HepG2 (cell line): ENCODE measurements at regions not wholly inside any gene's neighbourhood (a gene's known extent, or its start where the extent isn't known, plus 50 kb on each side); places are given as distances from the start of the nearest gene placed in this dataset.

Experiments
- ATAC-seq: fragments of 200-7000 bp; cut with Tn5 transposase; 3 replicates; pipeline ENCODE4 v1.9.1; 2020; ENCODE audit warnings: mild to moderate bottlenecking, moderate library complexity
- BruUV-seq: library from RNA; stranded (reverse); fragments of 400-500 nt; replicated peaks from 2 replicates; lab custom pipeline; 2021; lab: Mats Ljungman, UMichigan
- CTCF ChIA-PET: fragments of 300-600 bp; formaldehyde crosslinking; extraction: SDS; loops from one replicate; lab custom pipeline; 2021; ENCODE audit warnings: low total read pairs, inconsistent platforms, low intra/inter-chr PET ratio; lab: Yijun Ruan, JAX
- POLR2A ChIA-PET: fragments of 350-600 bp; sonication (Branson Sonifier 250); formaldehyde crosslinking; loops from one replicate; lab custom pipeline; 2020; ENCODE audit warnings: antibody characterized with exemption, inconsistent platforms; lab: Yijun Ruan, JAX
- DNase-seq: peaks from one replicate; pipeline ENCODE4 v3.0.0-alpha.2; 2015; ENCODE audit warnings: low spot score
- FAIRE-seq: peaks from 3 replicates; lab custom pipeline; 2011; peaks lifted over from hg19 to GRCh38; lab: Jason Lieb, UNC
- H2AFZ ChIP-seq: one replicate; pipeline ENCODE4 v1.6.1; 2011; ENCODE audit warnings: low read length, inconsistent platforms
- H3K27ac ChIP-seq: fragments of 300-600 bp; 3 replicates; pipeline ENCODE4 v1.8.0; 2011; ENCODE audit warnings: mixed run types, mild to moderate bottlenecking, mixed read lengths, low read length, inconsistent platforms; ENCODE audit not compliant: insufficient read depth; ENCODE audit errors: extremely low read length
- H3K27me3 ChIP-seq, 2 experiments: fragments of 200-600 bp in 1 of 2; 2 replicates in 1 of 2; 3 replicates in 1 of 2; pipeline versions ENCODE4 v1.6.0 to v1.8.0; 2011; ENCODE audit warnings: low read length in 2 of 2, mild to moderate bottlenecking in 2 of 2, moderate library complexity in 2 of 2, inconsistent platforms in 1 of 2; ENCODE audit not compliant: insufficient read depth in 2 of 2, control insufficient read depth in 1 of 2
- H3K36me3 ChIP-seq, 2 experiments: fragments of 200-600 bp in 1 of 2; replicated peaks in 1 of 2; 2 replicates in 1 of 2; 3 replicates in 1 of 2; pipeline versions ENCODE4 v1.5.1 to v1.8.0; 2011; ENCODE audit warnings: low read length in 2 of 2, inconsistent platforms in 1 of 2; ENCODE audit not compliant: insufficient read depth in 2 of 2, control insufficient read depth in 1 of 2
- H3K4me1 ChIP-seq: 2 replicates; pipeline ENCODE4 v1.5.1; 2012; ENCODE audit warnings: low read length, inconsistent platforms; ENCODE audit not compliant: insufficient read depth
- H3K4me2 ChIP-seq: 2 replicates; pipeline ENCODE4 v1.6.0; 2011; ENCODE audit warnings: low read depth, low read length, inconsistent platforms
- H3K4me3 ChIP-seq, 3 experiments: fragments of 200-600 bp in 1 of 3; sonication (generic), shearing (Covaris generic) in 1 of 3; replicated peaks in 1 of 3; 2 replicates each; pipeline ENCODE4 v1.5.1; 2011 to 2016; ENCODE audit warnings: low read length in 3 of 3, inconsistent platforms in 2 of 3, low read depth in 2 of 3, mild to moderate bottlenecking in 2 of 3, control low read depth in 1 of 3, mixed read lengths in 1 of 3; ENCODE audit not compliant: insufficient read depth in 1 of 3
- H3K79me2 ChIP-seq: one replicate; pipeline ENCODE4 v1.6.1; 2011; ENCODE audit warnings: low read length, inconsistent platforms; ENCODE audit not compliant: insufficient read depth
- H3K9ac ChIP-seq: 2 replicates; pipeline ENCODE4 v1.6.0; 2011; ENCODE audit warnings: mild to moderate bottlenecking, low read depth, low read length, inconsistent platforms; ENCODE audit not compliant: insufficient read depth
- H3K9me3 ChIP-seq: 2 replicates; pipeline ENCODE4 v1.5.1; 2012; ENCODE audit warnings: mild to moderate bottlenecking, low read length
- H4K20me1 ChIP-seq: 2 replicates; pipeline ENCODE4 v1.6.0; 2011; ENCODE audit warnings: inconsistent platforms, mild to moderate bottlenecking, low read length, moderate library complexity; ENCODE audit not compliant: insufficient read depth
- FOXA1 ChIP-seq, 2 experiments: fragments of 450-650 bp in 1 of 2; sonication (generic) in 1 of 2; formaldehyde crosslinking in 1 of 2; IDR thresholded peaks; 2 replicates each; pipeline versions ENCODE4 v1.4.0 to v1.6.1; 2016 to 2020; ENCODE audit warnings: missing genetic modification reagents in 1 of 2
- MLLT10 ChIP-seq: sonication (generic); formaldehyde crosslinking; IDR thresholded peaks from 2 replicates; pipeline ENCODE4 v1.4.0; 2020; ENCODE audit warnings: missing genetic modification reagents
- NCOR1 ChIP-seq: fragments of 200-600 bp; sonication (generic); IDR thresholded peaks from 2 replicates; pipeline ENCODE4 v1.7.0; 2017; ENCODE audit warnings: antibody characterized with exemption, low read length, borderline replicate concordance
- NFE2L2 ChIP-seq: fragments of 150-350 bp; IDR thresholded peaks from 2 replicates; pipeline ENCODE4 v1.6.1; 2014; ENCODE audit warnings: low read length
- NR3C1 ChIP-seq: sonication (generic); formaldehyde crosslinking; IDR thresholded peaks from 2 replicates; pipeline ENCODE4 v1.4.0; 2020; ENCODE audit warnings: missing genetic modification reagents
- RBM39 ChIP-seq: fragments of 200-400 bp; formaldehyde crosslinking; IDR thresholded peaks from one replicate; pipeline ENCODE4 v1.6.1; 2018; ENCODE audit warnings: antibody characterized with exemption, mild to moderate bottlenecking, low read depth, low read length; ENCODE audit not compliant: poor library complexity, severe bottlenecking
- ZNF430 ChIP-seq: sonication (generic); formaldehyde crosslinking; IDR thresholded peaks from 2 replicates; pipeline ENCODE4 v1.9.0; 2021; ENCODE audit warnings: mild to moderate bottlenecking, missing genetic modification reagents
- ZNF543 ChIP-seq: sonication (generic); formaldehyde crosslinking; IDR thresholded peaks from 2 replicates; pipeline ENCODE4 v1.4.0; 2020; ENCODE audit warnings: mild to moderate bottlenecking, missing genetic modification reagents
- WGBS: methylation state at CpG from one replicate; pipeline ENCODE4 v1.1.6; 2017; ENCODE audit warnings: low lambda C conversion rate; 5-methylcytosine and 5-hydroxymethylcytosine counted together
- in situ Hi-C: cut with HindIII; loops from 2 replicates; pipeline ENCODE4 v1.10.0; 2017; ENCODE audit warnings: low pct_unique_long_range_greater_than_20kb; ENCODE audit not compliant: extremely low pct_ligation_motif_present
- intact Hi-C: fragments of 100-400 bp; cut with micrococcal nuclease; formaldehyde crosslinking; loops from one replicate; pipeline ENCODE4 v1.10.0; 2022; ENCODE audit not compliant: unreplicated experiment
- TF ChIP-seq, protein P1 (sequence below): sonication (generic); formaldehyde crosslinking; IDR thresholded peaks from 2 replicates; pipeline ENCODE4 v1.4.0; 2020; ENCODE audit warnings: missing genetic modification reagents
- TF ChIP-seq, protein P2 (sequence below): sonication (generic); formaldehyde crosslinking; IDR thresholded peaks from 2 replicates; pipeline ENCODE4 v1.4.0; 2020; ENCODE audit warnings: mild to moderate bottlenecking, missing genetic modification reagents

DNA sequence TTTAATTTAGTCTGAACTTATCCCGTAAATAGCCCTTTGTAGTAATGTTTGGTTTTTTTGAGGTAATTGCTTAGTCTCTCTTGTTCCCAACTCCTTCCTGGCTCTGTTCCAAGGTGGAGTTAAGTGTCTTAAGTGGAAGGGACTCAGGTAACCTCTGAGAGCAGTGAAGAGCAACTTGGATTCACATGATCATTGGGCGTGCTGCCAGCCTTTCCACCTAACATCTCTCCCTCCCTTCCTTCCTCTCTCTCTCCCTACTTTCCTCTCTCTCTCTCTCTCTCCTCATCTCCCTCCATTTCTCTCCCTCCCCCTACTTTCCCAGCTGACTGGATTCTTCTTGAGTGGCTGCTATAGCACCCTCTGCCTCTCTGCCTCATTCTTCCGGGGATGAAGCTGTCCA, 232.9 kb upstream of the SASH1 start:
- ChIA-PET CTCF (no interaction called here), POLR2A (no interaction called here)
- in situ Hi-C loops (no loop called here), intact Hi-C loops (no loop called here)
- Histone ChIP-seq H3K9ac (no peak overlapping the region), H4K20me1 (no peaks in the 10 kb centered on the region), H2AFZ (no peak overlapping the region), H3K27ac (no peak overlapping the region), H3K9me3 (no peaks in the 10 kb centered on the region), H3K4me2 (no peak overlapping the region), H3K36me3 (no peaks in the 10 kb centered on the region), H3K4me3 (no peak overlapping the region), H3K4me1 (no peaks in the 10 kb centered on the region), H3K79me2 (no peaks in the 10 kb centered on the region), H3K27me3 (no peaks in the 10 kb centered on the region)
- FAIRE-seq = no peak
- no TSS peak for BruUV-seq
- 57% methylated on average over 3 of the region's 3 CpGs for WGBS
- no peak for DNase-seq
- ATAC-seq = no peak
- 0 out of 2 replicates have a peak, but pooled peaks have one; percentile 2 for TF ChIP-seq FOXA1 (IDR thresholded peaks at IDR 0.05)
- TF ChIP-seq FOXA1 (CRISPR knock-in tag; IDR thresholded peaks at IDR 0.05) = no peak
- TF ChIP-seq, protein P1, sequence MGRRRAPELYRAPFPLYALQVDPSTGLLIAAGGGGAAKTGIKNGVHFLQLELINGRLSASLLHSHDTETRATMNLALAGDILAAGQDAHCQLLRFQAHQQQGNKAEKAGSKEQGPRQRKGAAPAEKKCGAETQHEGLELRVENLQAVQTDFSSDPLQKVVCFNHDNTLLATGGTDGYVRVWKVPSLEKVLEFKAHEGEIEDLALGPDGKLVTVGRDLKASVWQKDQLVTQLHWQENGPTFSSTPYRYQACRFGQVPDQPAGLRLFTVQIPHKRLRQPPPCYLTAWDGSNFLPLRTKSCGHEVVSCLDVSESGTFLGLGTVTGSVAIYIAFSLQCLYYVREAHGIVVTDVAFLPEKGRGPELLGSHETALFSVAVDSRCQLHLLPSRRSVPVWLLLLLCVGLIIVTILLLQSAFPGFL (CRISPR knock-in tag) = no peak

DNA sequence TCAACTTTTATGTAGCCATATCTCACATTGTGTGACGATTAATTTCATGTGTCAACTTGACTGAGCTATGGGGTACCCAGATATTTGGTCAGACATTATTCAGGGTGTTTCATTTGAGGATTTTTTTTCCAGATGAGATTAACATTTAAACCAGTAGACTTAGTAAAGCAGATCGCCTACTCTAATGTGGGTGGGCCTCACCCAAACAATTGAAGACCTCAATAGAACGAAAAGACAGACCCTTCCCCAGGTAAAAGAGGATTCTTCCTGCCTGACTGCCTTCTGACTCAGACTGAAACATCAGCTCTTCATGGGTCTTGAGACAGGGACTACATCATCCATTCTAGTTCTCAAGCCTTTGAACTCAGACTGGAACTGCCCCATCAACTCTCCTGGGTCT, 231.7 kb upstream of the SASH1 start:
- intact Hi-C loops (no loop called here), in situ Hi-C loops (no loop called here)
- WGBS = 54% methylated on average over 3 of the region's 3 CpGs
- no peaks in the 10 kb centered on the region for H3K27me3 ChIP-seq
- H3K36me3 ChIP-seq = no peaks in the 10 kb centered on the region
- no peaks in the 10 kb centered on the region for H3K4me1 ChIP-seq
- no peaks in the 10 kb centered on the region for H3K9me3 ChIP-seq
- H2AFZ ChIP-seq = no peak overlapping the region
- no peak overlapping the region for H3K9ac ChIP-seq
- BruUV-seq = no TSS peak
- H3K4me2 ChIP-seq = no peak overlapping the region
- no peak overlapping the region for H3K27ac ChIP-seq
- H3K79me2 ChIP-seq = no peaks in the 10 kb centered on the region
- no peak for DNase-seq
- POLR2A ChIA-PET = no interaction called here
- no peaks in the 10 kb centered on the region for H4K20me1 ChIP-seq
- no peak for FAIRE-seq
- CTCF ChIA-PET = no interaction called here
- ATAC-seq = no peak
- no peak overlapping the region for H3K4me3 ChIP-seq
- no peak for TF ChIP-seq RBM39
- TF ChIP-seq ZNF543 (CRISPR knock-in tag) = no peak
- TF ChIP-seq MLLT10 (CRISPR knock-in tag) = no peak
- no peak for TF ChIP-seq NFE2L2
- TF ChIP-seq NCOR1 = no peak
- no peak for TF ChIP-seq ZNF430 (CRISPR knock-in tag)
- no peak for TF ChIP-seq NR3C1
- TF ChIP-seq, protein P2, sequence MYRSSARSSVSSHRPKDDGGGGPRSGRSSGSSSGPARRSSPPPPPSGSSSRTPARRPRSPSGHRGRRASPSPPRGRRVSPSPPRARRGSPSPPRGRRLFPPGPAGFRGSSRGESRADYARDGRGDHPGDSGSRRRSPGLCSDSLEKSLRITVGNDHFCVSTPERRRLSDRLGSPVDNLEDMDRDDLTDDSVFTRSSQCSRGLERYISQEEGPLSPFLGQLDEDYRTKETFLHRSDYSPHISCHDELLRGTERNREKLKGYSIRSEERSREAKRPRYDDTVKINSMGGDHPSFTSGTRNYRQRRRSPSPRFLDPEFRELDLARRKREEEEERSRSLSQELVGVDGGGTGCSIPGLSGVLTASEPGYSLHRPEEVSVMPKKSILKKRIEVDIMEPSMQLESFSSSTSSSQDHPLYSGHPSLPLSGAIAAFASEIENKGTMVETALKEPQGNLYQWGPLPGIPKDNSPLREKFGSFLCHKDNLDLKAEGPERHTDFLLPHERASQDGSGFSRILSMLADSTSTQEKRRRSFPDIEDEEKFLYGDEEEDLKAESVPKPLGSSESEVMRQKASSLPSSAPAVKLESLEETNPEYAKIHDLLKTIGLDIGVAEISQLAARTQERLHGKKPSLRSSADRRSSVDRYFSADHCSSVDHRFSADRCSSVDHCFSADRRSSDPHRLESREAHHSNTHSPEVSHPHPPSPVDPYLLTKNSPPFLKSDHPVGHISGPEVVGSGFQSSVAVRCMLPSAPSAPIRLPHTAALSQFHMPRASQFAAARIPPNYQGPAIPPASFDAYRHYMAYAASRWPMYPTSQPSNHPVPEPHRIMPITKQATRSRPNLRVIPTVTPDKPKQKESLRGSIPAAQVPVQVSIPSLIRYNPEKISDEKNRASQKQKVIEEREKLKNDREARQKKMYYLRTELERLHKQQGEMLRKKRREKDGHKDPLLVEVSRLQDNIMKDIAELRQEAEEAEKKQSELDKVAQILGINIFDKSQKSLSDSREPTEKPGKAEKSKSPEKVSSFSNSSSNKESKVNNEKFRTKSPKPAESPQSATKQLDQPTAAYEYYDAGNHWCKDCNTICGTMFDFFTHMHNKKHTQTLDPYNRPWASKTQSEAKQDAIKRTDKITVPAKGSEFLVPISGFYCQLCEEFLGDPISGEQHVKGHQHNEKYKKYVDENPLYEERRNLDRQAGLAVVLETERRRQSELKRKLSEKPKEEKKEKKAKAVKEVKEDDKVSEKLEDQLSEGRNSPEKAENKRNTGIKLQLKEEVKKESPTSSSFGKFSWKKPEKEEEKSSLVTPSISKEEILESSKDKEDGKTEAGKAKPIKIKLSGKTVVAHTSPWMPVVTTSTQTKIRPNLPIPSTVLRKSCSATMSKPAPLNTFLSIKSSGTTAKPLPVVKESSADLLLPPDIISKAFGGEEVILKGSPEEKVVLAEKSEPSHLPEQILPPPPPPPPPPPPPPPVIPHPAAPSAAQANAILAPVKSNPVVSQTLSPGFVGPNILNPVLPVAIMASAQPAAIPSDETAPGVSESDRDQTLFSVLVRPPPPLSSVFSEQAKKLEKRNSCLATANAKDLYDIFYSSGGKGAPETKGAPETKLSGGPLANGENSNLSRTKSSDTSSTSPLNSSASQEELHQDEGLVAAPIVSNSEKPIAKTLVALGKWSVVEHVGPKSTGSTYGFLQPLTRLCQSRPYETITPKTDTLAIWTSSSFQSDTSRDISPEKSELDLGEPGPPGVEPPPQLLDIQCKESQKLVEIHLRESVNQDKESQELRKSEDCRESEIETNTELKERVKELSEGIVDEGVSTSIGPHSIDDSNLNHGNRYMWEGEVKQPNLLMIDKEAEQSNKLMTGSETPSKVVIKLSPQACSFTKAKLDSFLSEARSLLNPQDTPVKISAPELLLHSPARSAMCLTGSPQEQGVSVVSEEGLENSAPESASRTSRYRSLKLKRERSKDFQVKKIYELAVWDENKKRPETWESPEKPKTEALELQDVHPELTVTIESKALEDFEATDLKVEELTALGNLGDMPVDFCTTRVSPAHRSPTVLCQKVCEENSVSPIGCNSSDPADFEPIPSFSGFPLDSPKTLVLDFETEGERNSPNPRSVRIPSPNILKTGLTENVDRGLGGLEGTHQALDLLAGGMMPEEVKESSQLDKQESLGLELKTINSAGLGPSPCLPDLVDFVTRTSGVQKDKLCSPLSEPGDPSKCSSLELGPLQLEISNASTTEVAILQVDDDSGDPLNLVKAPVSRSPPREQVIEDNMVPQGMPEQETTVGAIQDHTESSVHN (CRISPR knock-in tag) = no peak
